Duodenal mucosa (tissue), 2 donors: ENCODE measurements at regions not wholly inside any gene's neighbourhood (a gene's known extent, or its start where the extent isn't known, plus 50 kb on each side); places are given as distances from the start of the nearest gene placed in this dataset.

Experiments used
- H3K27ac ChIP-seq: one replicate; pipeline ENCODE4 v1.7.0; 2013; ENCODE audit warnings: low read depth, low read length
- H3K27me3 ChIP-seq, 2 donors: one replicate each; pipeline ENCODE4 v1.7.0; 2013; ENCODE audit warnings: low read length in 2 of 2, control low read depth in 1 of 2; ENCODE audit not compliant: insufficient read depth in 2 of 2, control insufficient read depth in 1 of 2
- H3K36me3 ChIP-seq, 2 donors: one replicate each; pipeline ENCODE4 v1.7.0; 2013; ENCODE audit warnings: low read length in 2 of 2, control low read depth in 1 of 2; ENCODE audit not compliant: insufficient read depth in 2 of 2, control insufficient read depth in 1 of 2
- H3K4me1 ChIP-seq, 2 donors: one replicate each; pipeline ENCODE4 v1.7.0; 2013; ENCODE audit warnings: low read length in 2 of 2, control low read depth in 1 of 2; ENCODE audit not compliant: insufficient read depth in 2 of 2, control insufficient read depth in 1 of 2
- H3K4me3 ChIP-seq, 2 donors: one replicate each; pipeline ENCODE4 v1.7.0; 2013; ENCODE audit warnings: low read length in 2 of 2, low read depth in 1 of 2
- H3K9ac ChIP-seq, 2 donors: one replicate each; pipeline ENCODE4 v1.7.0; 2013; ENCODE audit warnings: low read length in 2 of 2, low read depth in 1 of 2
- H3K9me3 ChIP-seq, 2 donors: one replicate each; pipeline ENCODE4 v1.7.0; 2013; ENCODE audit warnings: low read length in 2 of 2, control low read depth in 1 of 2; ENCODE audit not compliant: control insufficient read depth in 1 of 2

DNA sequence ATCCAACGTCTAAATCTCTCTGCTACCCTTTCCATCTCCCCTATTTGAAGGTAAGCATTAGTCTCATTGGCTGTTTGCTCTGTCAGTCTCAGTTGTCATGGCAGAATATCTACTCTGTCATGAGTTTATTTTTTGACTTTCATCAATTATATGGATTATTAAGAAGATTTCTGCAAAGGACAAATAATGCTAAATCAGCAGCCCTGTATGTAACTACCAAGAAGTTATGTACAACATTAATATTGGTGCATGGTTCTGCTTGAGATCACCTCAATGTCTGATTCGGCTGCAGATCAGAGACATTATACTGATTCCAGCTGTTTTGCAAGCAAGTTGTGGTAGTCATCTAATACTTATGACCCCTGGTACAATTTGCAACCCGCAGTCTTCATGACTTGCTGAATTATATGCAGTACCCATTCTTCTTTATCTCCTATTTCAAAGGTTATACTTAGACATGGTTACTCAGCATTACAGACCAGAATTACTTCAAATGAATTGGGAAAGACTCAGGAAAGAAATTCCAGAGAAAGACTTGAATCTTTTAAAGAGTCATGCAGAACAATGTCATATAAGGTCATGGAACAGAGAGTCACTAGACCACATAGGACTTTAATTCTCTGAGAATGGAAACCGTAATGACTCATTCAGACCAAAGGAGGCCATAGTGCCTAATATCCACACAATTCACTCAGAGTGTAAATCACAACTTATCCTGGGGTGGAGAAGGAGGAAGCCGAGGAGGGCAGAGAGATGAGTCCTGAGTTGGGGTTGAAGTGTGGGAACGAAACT lies 201.4 kb downstream of the IBTK start:
- no peaks in the 10 kb centered on the region for H3K9me3 ChIP-seq
- no peak overlapping the region for H3K27ac ChIP-seq
- H3K4me1 ChIP-seq: no peaks in the 10 kb centered on the region
- no peak overlapping the region for H3K9ac ChIP-seq
- no peaks in the 10 kb centered on the region for H3K27me3 ChIP-seq
- H3K36me3 ChIP-seq: no peaks in the 10 kb centered on the region
- H3K4me3 ChIP-seq: no peak overlapping the region

DNA sequence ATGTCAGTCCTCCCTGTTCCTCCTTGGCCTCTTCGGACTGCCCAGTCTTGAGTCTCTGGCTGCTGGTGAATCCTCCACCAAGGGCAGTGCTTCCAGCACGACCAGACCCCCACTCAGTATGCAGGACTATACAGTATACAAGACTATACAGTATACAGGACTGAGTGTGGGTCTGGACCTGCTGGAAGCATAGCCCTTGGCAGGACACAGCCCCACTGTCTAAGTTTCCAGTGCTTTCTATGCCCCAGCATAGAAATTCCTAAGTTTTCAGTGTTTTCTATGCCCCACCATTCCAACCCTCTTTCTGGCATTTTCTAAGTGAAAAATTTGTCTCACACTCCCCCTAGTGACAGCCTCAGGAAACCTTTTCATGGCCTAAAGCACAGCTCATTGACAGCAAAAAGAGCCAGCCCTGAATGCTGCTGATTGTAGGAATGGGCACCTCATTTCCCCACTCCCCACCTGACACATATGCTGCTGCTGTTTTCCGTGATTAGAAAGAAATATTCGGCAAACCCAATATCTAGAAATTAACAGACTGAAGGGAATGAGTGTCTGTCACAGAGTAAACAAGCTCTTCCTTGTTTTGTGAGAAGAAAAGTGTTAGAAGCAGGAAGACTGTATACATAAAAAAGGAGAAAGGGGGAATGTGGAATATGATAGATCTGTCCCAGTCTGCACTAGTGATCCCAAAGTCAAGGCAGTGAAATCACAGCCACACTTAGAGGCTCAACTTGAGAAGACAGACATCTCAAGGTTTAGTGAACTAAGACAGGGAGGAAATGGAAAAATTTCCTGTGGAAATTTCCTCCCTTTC lies 206.9 kb downstream of the IBTK start:
- Histone ChIP-seq H3K9ac (no peak overlapping the region), H3K27ac (no peak overlapping the region), H3K36me3 (no peaks in the 10 kb centered on the region), H3K4me1 (no peaks in the 10 kb centered on the region), H3K9me3 (no peaks in the 10 kb centered on the region), H3K27me3 (no peaks in the 10 kb centered on the region), H3K4me3 (no peak overlapping the region)

DNA sequence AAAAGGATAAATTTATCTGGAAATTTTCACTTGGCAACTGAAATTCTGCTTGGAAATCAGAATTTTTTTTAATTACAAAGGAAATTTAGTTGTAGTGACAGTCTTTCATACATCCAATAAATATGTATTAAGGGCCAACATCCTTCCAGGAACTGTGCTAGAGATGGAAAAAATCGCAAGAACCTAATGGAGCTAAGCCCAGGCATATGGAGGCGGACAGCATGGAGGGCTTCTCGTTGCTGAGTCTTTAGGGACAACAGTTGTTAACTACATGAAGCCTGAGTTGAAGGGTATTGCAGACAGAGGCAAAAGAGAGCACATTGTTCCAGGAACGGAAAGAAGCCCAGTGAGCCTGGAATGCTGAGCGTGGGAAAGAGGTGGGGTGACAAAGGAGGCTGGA lies 208.9 kb downstream of the IBTK start:
- Histone ChIP-seq H3K27me3 (no peaks in the 10 kb centered on the region), H3K4me3 (no peak overlapping the region), H3K36me3 (no peaks in the 10 kb centered on the region), H3K9me3 (no peaks in the 10 kb centered on the region), H3K27ac (no peak overlapping the region), H3K4me1 (no peaks in the 10 kb centered on the region), H3K9ac (no peak overlapping the region)

DNA sequence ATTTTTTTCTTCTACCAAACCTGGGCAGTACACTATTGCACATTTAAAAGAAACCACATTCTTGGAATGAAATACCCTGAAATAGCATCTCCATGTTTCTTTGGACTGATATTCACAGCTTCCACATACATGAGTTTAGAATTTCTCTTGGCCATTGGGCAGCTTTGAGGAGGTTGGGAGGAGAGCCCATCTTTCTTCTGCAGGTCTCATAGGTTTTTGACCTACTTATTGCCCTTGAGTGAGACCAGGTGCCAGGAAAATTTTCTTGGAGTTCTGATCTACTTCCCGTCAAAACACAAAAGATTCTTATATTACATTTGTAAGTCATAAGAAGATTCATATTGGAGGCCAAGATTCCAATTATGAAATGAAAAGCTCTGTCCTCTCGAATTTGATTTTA lies 212.0 kb downstream of the IBTK start:
- Histone ChIP-seq H3K4me1 (no peaks in the 10 kb centered on the region), H3K36me3 (no peaks in the 10 kb centered on the region), H3K9ac (no peak overlapping the region), H3K4me3 (no peak overlapping the region), H3K27ac (no peak overlapping the region), H3K27me3 (no peaks in the 10 kb centered on the region), H3K9me3 (no peaks in the 10 kb centered on the region)

DNA sequence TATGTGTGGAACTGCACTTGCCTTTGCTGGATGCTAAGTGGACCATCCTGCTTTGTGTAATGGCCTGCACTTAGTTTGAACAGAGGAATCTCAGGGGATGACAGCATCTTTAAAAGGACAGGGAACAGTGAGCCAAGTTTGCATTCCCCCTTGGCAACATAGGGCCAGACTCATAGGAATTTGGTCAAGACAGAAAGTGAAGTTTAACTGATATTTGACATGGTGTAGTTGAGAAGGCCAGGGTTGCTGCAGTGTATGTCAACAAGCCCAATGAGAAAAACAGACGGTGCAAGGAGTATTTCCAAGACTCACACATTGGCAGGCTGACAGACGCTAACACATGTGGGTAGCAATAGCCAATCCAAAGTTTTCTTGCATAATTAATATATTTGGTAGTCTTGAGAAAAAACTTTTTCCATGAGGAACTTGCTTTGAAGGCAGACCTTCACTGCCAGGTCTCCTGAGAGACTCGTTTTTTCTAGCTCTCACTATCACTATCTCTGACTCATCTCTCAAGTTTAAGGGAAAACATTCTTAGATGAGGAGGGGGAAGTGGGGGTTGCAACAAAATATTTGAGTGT lies 213.8 kb downstream of the IBTK start:
- H3K27me3 ChIP-seq: no peaks in the 10 kb centered on the region
- H3K27ac ChIP-seq: no peak overlapping the region
- no peak overlapping the region for H3K4me3 ChIP-seq
- H3K9ac ChIP-seq: no peak overlapping the region
- H3K36me3 ChIP-seq: no peaks in the 10 kb centered on the region
- H3K4me1 ChIP-seq: no peaks in the 10 kb centered on the region
- no peaks in the 10 kb centered on the region for H3K9me3 ChIP-seq

DNA sequence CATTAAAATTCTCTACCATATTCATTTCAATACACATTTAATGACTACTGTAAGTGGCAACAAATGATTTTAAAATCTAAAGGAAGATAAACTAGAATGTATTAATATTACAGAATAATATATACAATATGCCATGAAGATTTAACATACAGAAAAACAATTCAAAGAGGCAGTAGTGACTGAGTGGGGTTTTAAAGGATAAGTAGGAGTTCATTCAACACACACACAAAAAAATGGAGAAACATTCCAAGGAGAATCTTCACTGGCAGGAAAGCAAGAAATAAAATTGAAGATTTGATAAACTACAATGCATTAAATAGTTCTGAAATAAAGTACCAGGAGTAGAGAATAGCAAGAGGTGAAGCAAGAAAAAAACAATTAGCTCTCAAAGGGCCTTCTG lies 215.1 kb downstream of the IBTK start:
- Histone ChIP-seq H3K4me1 (no peaks in the 10 kb centered on the region), H3K36me3 (no peaks in the 10 kb centered on the region), H3K27me3 (no peaks in the 10 kb centered on the region), H3K9me3 (no peaks in the 10 kb centered on the region), H3K9ac (no peak overlapping the region), H3K27ac (no peak overlapping the region), H3K4me3 (no peak overlapping the region)

DNA sequence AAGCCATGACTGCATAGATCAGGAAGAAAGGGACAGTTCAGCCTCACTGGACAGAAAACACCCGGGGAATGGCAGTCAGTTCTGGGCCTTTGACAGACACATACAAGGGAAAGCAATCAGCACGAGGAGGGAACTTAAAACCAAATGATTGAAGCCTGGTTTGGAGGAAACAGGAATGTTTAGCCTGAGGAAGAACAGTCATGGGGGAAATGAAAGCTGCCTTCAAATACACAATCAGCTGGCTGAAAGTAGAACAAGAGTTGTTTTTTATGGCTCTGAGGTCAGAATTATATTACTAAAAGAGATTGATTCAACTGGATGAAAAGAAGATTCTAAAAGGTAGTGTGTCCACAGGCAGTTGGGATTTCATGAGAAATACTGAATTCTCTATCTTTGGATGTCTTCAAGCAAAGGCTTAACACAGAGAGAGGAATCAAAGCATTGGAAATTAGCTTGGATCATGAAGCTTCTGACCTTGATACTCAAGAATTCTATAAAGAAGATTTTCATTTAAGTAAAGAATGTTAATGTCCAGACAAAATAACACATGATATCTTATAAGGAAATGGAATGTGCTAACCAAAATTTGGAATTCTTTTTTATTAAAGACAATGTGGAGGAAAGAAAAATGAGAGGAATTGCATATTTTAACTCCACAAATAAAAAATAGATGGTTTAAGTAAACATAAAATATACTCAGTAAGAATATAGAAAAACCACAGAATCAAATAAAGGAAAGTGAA lies 216.6 kb downstream of the IBTK start:
- H3K27me3 ChIP-seq: no peaks in the 10 kb centered on the region
- H3K9ac ChIP-seq: no peak overlapping the region
- H3K4me3 ChIP-seq: no peak overlapping the region
- no peak overlapping the region for H3K27ac ChIP-seq
- H3K36me3 ChIP-seq: no peaks in the 10 kb centered on the region
- H3K9me3 ChIP-seq: no peaks in the 10 kb centered on the region
- H3K4me1 ChIP-seq: no peaks in the 10 kb centered on the region

DNA sequence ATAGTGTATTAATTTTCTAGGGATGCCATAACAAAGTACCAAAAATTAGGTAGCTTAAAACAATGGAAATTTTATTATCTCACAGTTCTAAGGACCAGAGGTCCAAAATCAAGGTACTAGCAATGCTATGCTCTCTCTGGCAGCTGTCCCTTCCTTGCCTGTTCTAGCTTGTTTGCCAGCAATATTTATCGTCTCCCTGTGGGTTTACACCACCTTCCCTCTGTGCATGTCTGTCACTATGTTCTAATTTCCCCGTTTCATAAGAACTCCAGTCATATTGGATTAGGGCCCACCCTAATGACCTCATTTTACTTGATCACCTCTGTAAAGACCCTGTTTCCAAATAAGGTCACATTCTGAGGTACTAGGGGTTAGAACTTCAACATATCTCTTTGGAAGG lies 217.2 kb downstream of the IBTK start:
- Histone ChIP-seq H3K27ac (no peak overlapping the region), H3K9ac (no peak overlapping the region), H3K9me3 (no peaks in the 10 kb centered on the region), H3K4me3 (no peak overlapping the region), H3K36me3 (no peaks in the 10 kb centered on the region), H3K27me3 (no peaks in the 10 kb centered on the region), H3K4me1 (no peaks in the 10 kb centered on the region)

DNA sequence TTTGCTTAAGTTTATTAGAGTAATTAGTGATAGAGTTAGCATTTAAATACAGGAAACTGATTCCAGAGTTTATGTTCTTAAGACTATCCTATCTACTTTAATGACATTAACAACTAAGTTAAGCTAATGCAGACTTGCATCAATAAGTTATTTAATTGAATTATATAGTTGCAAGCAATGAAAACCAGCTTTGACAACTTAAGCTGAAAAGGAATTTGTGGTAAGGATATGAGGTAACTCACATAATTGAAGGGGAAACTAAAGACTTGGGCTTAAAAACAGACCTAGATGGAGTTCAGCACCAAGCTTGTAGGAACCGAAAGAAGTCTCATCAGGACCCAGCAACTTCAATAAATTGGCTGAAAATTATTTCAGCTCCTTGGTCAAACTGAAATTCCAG lies 222.3 kb downstream of the IBTK start:
- Histone ChIP-seq H3K36me3 (no peaks in the 10 kb centered on the region), H3K4me1 (peaks cover 0 to 9% of the 10 kb centered on the region in 2 donors), H3K27me3 (no peaks in the 10 kb centered on the region), H3K27ac (no peak overlapping the region), H3K9ac (no peak overlapping the region), H3K4me3 (no peak overlapping the region), H3K9me3 (no peaks in the 10 kb centered on the region)
